ENCODE measurements at regions not wholly inside any gene's neighbourhood (a gene's known extent, or its start where the extent isn't known, plus 50 kb on each side); places are given as distances from the start of the nearest gene placed in this dataset.

- TF ChIP-seq POLR2AphosphoS5 (IDR thresholded peaks at IDR 0.05) (no peak), CTCF (IDR thresholded peaks at IDR 0.05 in 8 of 11, conservative IDR thresholded peaks at IDR 0.05 in 3 of 11) (no peak), POLR2A (IDR thresholded peaks at IDR 0.05) (no peak)
These were observed 222.2 kb upstream of the CXCL12 start for GRCh38 chr10:44607116-44607515.

All from spleen (tissue), 7 donors.